OCI-LY7 (cell line): ENCODE measurements at regions not wholly inside any gene's neighbourhood (a gene's known extent, or its start where the extent isn't known, plus 50 kb on each side); places are given as distances from the start of the nearest gene placed in this dataset.

Source experiments
- CTCF ChIP-seq: fragments of 200-600 bp; sonication (generic); conservative IDR thresholded peaks from 2 replicates; pipeline ENCODE4 v1.5.1; 2014; ENCODE audit warnings: mild to moderate bottlenecking, antibody characterized with exemption, low read length, moderate library complexity, mixed read lengths
- EZH2phosphoT487 ChIP-seq: fragments of 200-600 bp; sonication (generic); IDR thresholded peaks from 2 replicates; pipeline ENCODE4 v1.6.1; 2018; ENCODE audit warnings: low read depth, borderline replicate concordance, mild to moderate bottlenecking, mixed run types, antibody characterized with exemption, low read length, moderate library complexity, mixed read lengths

GRCh38 chr12:111248236-111249017, 120.5 kb downstream of the PHETA1 start:
- no peak for TF ChIP-seq CTCF
- no peak for TF ChIP-seq EZH2phosphoT487
